Cerebellar cortex (tissue), 1 donor: ENCODE measurements at regions not wholly inside any gene's neighbourhood (a gene's known extent, or its start where the extent isn't known, plus 50 kb on each side); places are given as distances from the start of the nearest gene placed in this dataset.
A peak's percentile ranks its signal among the peaks of the same experiment; 100 is the strongest.

ENCODE experiments used
- DNase-seq: peaks from one replicate; pipeline ENCODE4 v3.0.0-alpha.2; 2015; ENCODE audit warnings: low spot score

- DNase-seq, result no peak
Observed at GRCh38 chr1:62981434-62981833, 197.5 kb downstream of the ATG4C start.

DNA sequence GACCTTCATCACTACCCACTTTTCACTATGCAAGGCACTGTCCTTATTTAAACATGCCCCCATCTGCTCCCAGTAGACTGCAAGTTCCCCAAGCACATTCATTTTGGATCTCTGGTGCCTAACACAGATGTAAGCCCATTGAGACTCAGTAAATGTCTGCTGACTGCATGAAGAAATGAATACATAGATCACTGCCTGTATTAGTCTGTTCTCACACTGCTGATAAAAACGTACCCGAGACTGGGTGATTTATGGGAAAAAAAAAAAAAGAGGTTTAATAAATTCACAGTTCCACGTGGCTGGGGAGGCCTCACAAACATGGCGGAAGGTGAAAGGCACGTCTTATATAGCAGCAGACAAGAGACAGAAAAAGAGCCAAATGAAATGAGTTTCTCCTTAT is 204.9 kb downstream of the ATG4C start:
- no peak for DNase-seq

- DNase-seq, result peak; percentile 7
Observed at GRCh38 chr1:62989497-62989896, 205.6 kb downstream of the ATG4C start.

GRCh38 chr1:62991152-62991551 is 207.2 kb downstream of the ATG4C start:
- DNase-seq, result no peak

GRCh38 chr1:62993844-62994243 is 209.9 kb downstream of the ATG4C start:
- DNase-seq, result no peak

DNA sequence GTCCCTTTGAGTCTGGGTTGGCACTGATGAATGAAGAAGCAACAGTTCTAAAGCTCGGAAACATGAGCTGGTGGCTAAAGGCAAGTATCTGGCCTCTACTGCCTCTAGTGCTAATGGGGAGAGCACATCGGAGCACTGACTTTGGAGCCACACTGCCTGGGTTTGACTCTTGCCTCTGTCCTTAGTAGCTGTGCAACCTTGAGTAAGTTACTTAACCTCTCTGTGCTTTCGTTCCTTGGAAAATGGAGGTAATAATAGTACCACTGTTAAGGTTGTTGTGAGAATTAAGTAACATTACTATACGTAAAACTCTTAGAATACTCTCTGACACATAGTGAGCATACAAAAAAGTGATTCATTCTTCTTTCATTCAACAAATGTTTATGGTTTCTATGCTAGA is 211.2 kb downstream of the ATG4C start:
- DNase-seq, result no peak

DNA sequence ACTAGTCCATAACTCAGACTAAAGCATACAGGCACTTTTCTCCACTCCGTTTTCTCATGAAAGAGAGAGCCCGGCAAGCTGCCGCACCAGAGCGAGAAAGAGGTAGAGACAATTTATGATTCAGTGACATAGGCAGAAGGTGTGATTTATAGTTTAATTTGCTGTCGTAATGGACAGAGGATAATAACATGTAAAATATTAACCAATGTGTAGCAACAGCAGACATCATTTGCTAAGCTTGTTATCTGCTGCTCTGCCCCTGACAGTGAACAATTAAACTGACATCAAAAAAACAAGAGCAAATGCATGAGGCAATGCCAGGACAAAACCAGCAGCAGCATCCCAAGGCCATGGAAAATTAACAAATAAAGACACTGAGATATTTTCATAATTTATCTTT is 214.0 kb downstream of the ATG4C start:
- DNase-seq, result no peak

- no peak for DNase-seq
Observed at GRCh38 chr1:62998845-62999649, 215.1 kb downstream of the ATG4C start.

- no peak for DNase-seq
Observed at GRCh38 chr1:63000508-63000907, 216.6 kb downstream of the ATG4C start.

GRCh38 chr1:63004868-63005267 is 220.9 kb downstream of the ATG4C start:
- DNase-seq, result peak; percentile 3

DNA sequence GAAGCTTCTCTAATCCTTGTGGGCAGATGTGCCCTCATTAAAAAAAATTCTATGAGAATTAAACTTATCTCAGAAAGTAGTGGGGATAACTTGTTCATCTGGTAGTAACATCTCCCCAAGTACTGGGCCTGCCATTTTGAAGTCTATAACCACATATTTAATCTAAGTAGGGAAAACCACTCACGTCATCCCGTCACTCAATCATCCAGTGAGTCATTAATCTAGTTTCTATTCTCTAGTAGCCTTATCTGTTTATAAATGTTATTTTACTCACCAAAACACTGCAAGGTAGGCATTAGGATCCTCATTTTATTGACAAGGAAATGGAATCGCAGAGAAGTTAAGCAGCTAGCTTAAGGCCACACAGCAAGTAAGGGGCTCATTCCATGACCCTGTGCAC is 221.9 kb downstream of the ATG4C start:
- DNase-seq, result no peak

GRCh38 chr1:63009421-63009820 is 225.5 kb downstream of the ATG4C start:
- no peak for DNase-seq

GRCh38 chr1:63010913-63011660 is 227.2 kb downstream of the ATG4C start:
- DNase-seq, result no peak

DNA sequence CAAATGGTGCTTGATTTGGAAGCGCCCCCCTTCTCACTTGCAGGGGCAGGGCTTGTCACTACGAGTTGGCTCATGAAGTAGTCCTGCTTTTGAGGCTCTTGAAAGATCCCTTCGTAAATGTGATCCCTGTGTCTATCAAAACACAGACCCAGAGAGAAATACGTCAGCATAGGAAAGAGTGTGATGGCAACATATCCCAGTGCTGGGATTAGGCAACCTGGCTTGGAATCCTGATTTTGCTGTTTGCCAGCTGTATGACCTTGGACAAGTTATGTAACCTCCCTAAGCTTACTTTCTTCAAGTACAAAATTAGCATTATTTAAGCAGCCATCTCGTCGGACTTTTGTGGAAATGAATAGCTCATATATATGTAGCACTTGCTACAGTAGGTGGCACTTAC is 228.4 kb downstream of the ATG4C start:
- no peak for DNase-seq

DNA sequence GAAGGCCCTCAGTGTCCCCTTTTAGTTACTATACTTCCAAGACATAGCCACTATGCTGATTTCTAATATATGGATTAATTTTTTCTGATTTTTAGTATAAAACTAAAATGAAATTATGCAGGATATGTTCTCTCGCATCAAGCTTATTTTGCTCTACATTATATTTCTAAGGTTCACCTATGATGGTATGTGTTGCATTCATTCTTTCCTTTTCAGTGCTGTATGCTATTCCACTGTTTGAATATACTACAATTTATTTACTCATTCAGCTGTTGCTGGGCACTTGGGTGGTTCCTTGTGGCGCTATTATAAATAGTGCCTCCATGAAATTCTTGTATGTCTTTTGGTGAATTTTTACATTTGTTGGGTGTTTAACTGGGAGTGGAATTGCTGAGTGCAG is 230.3 kb downstream of the ATG4C start:
- DNase-seq, result no peak

DNA sequence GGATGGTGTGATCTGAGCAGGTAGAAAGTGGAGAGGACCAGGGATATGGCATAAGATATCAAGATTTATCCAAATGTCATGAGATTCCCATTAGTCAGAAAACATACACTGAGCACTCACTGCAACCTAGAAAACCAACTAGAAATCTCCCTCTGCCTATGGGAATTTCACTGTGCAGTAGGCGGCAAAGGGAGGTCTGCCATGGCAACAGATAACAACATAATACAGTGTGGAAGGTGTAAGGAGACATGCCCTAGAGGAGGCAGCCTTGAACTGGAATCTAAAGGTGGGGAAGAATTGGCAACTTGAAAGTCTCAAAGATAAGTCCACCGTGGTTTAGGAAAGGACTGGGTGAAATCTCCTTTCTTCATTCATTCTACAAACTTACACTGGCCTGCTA is 238.4 kb downstream of the ATG4C start:
- DNase-seq, result no peak

- no peak for DNase-seq
Observed at GRCh38 chr1:63023171-63023570, 239.2 kb downstream of the ATG4C start.

DNA sequence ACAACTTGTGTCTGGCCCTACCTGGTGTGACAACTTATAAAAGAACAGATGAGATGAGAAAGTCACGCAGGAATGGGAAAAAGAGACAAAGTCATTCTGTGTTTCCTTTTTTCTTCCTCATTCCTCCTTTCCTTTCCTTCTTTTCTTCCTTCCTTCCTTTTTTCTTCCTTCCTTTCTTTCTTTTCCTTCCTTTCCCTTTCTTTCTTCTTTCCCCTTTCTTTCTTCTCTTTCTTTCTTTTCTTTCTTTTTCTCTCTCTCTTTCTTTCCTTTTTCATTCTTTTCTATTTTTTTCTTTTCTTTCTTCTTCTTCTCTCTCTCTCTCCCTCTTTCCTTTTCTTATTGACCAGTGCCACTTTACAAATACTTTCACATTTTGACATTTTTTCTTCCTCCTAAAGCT is 239.7 kb downstream of the ATG4C start:
- DNase-seq, result no peak

DNA sequence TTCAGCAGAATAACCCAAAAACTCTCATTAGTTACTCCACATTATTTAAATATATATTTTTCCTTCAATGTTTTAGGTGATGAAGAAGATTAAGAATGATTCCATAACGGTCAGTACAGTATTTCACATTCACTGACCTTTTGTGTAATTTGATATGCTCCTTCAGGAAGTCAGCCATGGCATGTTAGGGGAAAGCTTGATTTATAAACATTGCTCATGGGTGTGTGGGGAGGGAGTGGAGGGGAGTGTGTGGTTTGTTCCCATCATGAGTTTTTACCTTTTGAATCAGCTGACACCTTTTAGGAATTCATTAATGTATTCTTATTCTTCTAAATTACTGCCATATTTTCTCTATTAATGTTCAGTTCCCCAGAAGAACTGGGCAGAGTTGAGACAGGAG is 240.2 kb downstream of the ATG4C start:
- DNase-seq, result no peak

- DNase-seq, result no peak
Observed at GRCh38 chr1:63027176-63027575, 243.2 kb downstream of the ATG4C start.

GRCh38 chr1:63032171-63032570 is 248.2 kb downstream of the ATG4C start:
- no peak for DNase-seq

DNA sequence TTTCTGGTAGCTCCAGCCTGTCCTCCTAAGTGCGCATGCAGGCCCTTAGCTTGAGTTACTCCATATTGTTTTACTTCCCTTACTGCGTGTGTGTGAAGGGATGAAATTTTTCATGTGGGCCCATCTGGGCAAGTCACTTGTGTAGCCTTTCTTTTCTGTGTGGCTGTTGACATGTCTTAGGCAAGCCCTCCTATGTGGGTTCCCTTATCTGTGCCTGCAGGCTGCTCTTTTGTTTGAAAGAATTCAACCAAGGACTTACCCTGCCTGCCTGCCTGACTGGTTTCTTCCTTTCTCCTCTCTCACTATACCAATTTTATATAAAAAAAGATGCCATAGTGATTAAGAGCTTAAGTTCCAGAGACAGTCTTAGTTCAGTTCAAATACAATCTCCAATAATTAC is 249.3 kb downstream of the ATG4C start:
- no peak for DNase-seq

DNA sequence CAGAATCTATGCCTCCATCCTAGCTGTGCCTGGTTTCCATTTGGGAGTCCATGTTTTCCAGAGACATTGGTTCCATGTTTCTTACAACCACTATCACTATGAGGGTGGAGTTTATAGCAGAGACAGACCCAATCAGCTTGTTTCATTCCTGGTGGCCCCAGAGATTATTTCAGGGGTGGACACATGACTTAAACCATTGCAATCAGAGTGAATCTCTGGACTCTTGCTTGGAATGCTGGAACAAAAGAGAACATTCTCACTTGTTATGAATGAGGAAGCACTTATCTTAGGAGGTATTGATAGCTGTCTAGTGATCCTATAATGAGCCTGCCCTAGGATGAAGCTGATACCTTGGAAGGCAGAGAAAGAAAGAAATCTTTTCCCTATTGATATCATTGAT is 250.3 kb downstream of the ATG4C start:
- no peak for DNase-seq

GRCh38 chr1:63038586-63038985 is 254.7 kb downstream of the ATG4C start:
- DNase-seq, result no peak
